Body of pancreas (tissue), 4 donors: ENCODE measurements at regions not wholly inside any gene's neighbourhood (a gene's known extent, or its start where the extent isn't known, plus 50 kb on each side); places are given as distances from the start of the nearest gene placed in this dataset.

Experiments used
- CTCF ChIP-seq, 7 experiments: fragments of 450-650 bp in 4 of 7; fragments of 200-600 bp in 3 of 7; sonication (generic) in 3 of 7; IDR thresholded peaks; one replicate each; pipeline ENCODE4 v1.5.1; 2016 to 2019; ENCODE audit warnings: antibody characterized with exemption in 7 of 7
- POLR2A ChIP-seq, 3 donors: fragments of 450-650 bp; IDR thresholded peaks; one replicate each; pipeline ENCODE4 v1.6.1; 2016; ENCODE audit warnings: antibody characterized with exemption in 3 of 3, mild to moderate bottlenecking in 2 of 3

- no peak for TF ChIP-seq POLR2A (IDR thresholded peaks at IDR 0.05)
- TF ChIP-seq CTCF (IDR thresholded peaks at IDR 0.05): no peak
Observed at GRCh38 chr6:137737836-137738596, 129.0 kb upstream of the TNFAIP3 start.
